Retina (tissue), 1 donor: ENCODE measurements at regions not wholly inside any gene's neighbourhood (a gene's known extent, or its start where the extent isn't known, plus 50 kb on each side); places are given as distances from the start of the nearest gene placed in this dataset.
"Not testable (repeated sequence)": the region's sequence is repeated elsewhere in the genome, so short reads cannot be mapped to it uniquely, and the experiment has no call there.

Source experiments
- DNase-seq: peaks from one replicate; pipeline ENCODE4 v3.0.0-alpha.2; 2016

- DNase-seq, result no peak
These were observed 678.8 kb upstream of the MARCKS start for GRCh38 chr6:113178349-113178748.

- DNase-seq, result no peak
These were observed 676.0 kb upstream of the MARCKS start for GRCh38 chr6:113181164-113181563.

GRCh38 chr6:113182370-113183141 is 674.6 kb upstream of the MARCKS start:
- DNase-seq, result no peak

GRCh38 chr6:113184291-113184690 is 672.9 kb upstream of the MARCKS start:
- DNase-seq, result no peak

GRCh38 chr6:113184736-113185135 is 672.4 kb upstream of the MARCKS start:
- DNase-seq, result no peak

GRCh38 chr6:113185299-113185698 is 671.8 kb upstream of the MARCKS start:
- DNase-seq, result peak; percentile 16

- DNase-seq, result no peak
These were observed 669.5 kb upstream of the MARCKS start for GRCh38 chr6:113187661-113188060.

- no peak for DNase-seq
These were observed 668.2 kb upstream of the MARCKS start for GRCh38 chr6:113188962-113189361.

GRCh38 chr6:113190170-113190569 is 667.0 kb upstream of the MARCKS start:
- peak; percentile 69 for DNase-seq

GRCh38 chr6:113194090-113194489 is 663.1 kb upstream of the MARCKS start:
- DNase-seq, result no peak

GRCh38 chr6:113202852-113203714 is 654.1 kb upstream of the MARCKS start:
- no peak for DNase-seq

GRCh38 chr6:113203715-113204110 is 653.4 kb upstream of the MARCKS start:
- DNase-seq, result no peak

GRCh38 chr6:113205553-113205952 is 651.6 kb upstream of the MARCKS start:
- DNase-seq, result no peak

- no peak for DNase-seq
These were observed 648.4 kb upstream of the MARCKS start for GRCh38 chr6:113208726-113209125.

GRCh38 chr6:113209315-113209714 is 647.8 kb upstream of the MARCKS start:
- no peak for DNase-seq

- DNase-seq, result no peak
These were observed 646.0 kb upstream of the MARCKS start for GRCh38 chr6:113211170-113211569.

GRCh38 chr6:113219783-113220182 is 637.4 kb upstream of the MARCKS start:
- no peak for DNase-seq

GRCh38 chr6:113220832-113221231 is 636.3 kb upstream of the MARCKS start:
- DNase-seq, result no peak

- no peak for DNase-seq
These were observed 635.3 kb upstream of the MARCKS start for GRCh38 chr6:113221850-113222249.

GRCh38 chr6:113246186-113246585 is 611.0 kb upstream of the MARCKS start:
- DNase-seq, result no peak

GRCh38 chr6:113248532-113248931 is 608.6 kb upstream of the MARCKS start:
- DNase-seq, result no peak

GRCh38 chr6:113254194-113254593 is 603.0 kb upstream of the MARCKS start:
- DNase-seq, result not testable (repeated sequence)

- no peak for DNase-seq
These were observed 598.4 kb upstream of the MARCKS start for GRCh38 chr6:113258771-113259170.

GRCh38 chr6:113271437-113271836 is 585.7 kb upstream of the MARCKS start:
- DNase-seq, result no peak
